ENCODE measurements at regions not wholly inside any gene's neighbourhood (a gene's known extent, or its start where the extent isn't known, plus 50 kb on each side); places are given as distances from the start of the nearest gene placed in this dataset.

GRCh38 chr13:90995614-90996013 is 351.9 kb upstream of the MIR17HG start:
- H3K9me3 ChIP-seq (ENCODE audit: low read depth, low read length) = no peaks in the 10 kb centered on the region
- H3K4me3 ChIP-seq (ENCODE audit: low read length) = no peak overlapping the region
- H3K27me3 ChIP-seq (ENCODE audit: insufficient read depth, low read length) = no peaks in the 10 kb centered on the region
- no peaks in the 10 kb centered on the region for H3K4me1 ChIP-seq (ENCODE audit: insufficient read depth, low read length)

- Histone ChIP-seq H3K4me1 (ENCODE audit: insufficient read depth, low read length) (no peaks in the 10 kb centered on the region), H3K27me3 (ENCODE audit: insufficient read depth, low read length) (no peaks in the 10 kb centered on the region), H3K9me3 (ENCODE audit: low read depth, low read length) (no peaks in the 10 kb centered on the region), H3K4me3 (ENCODE audit: low read length) (no peak overlapping the region)
Measured at GRCh38 chr13:90997951-90998350, 349.5 kb upstream of the MIR17HG start.

GRCh38 chr13:90999401-90999800 is 348.1 kb upstream of the MIR17HG start:
- no peaks in the 10 kb centered on the region for H3K9me3 ChIP-seq (ENCODE audit: low read depth, low read length)
- H3K4me1 ChIP-seq (ENCODE audit: insufficient read depth, low read length) = no peaks in the 10 kb centered on the region
- H3K4me3 ChIP-seq (ENCODE audit: low read length) = no peak overlapping the region
- H3K27me3 ChIP-seq (ENCODE audit: insufficient read depth, low read length) = no peaks in the 10 kb centered on the region

GRCh38 chr13:91001371-91001770 is 346.1 kb upstream of the MIR17HG start:
- Histone ChIP-seq H3K27me3 (ENCODE audit: insufficient read depth, low read length) (no peaks in the 10 kb centered on the region), H3K4me3 (ENCODE audit: low read length) (no peak overlapping the region), H3K9me3 (ENCODE audit: low read depth, low read length) (no peaks in the 10 kb centered on the region), H3K4me1 (ENCODE audit: insufficient read depth, low read length) (no peaks in the 10 kb centered on the region)

- Histone ChIP-seq H3K4me1 (ENCODE audit: insufficient read depth, low read length) (no peaks in the 10 kb centered on the region), H3K27me3 (ENCODE audit: insufficient read depth, low read length) (no peaks in the 10 kb centered on the region), H3K4me3 (ENCODE audit: low read length) (no peak overlapping the region), H3K9me3 (ENCODE audit: low read depth, low read length) (no peaks in the 10 kb centered on the region)
Measured at GRCh38 chr13:91014696-91015095, 332.8 kb upstream of the MIR17HG start.

- Histone ChIP-seq H3K4me3 (ENCODE audit: low read length) (no peak overlapping the region), H3K4me1 (ENCODE audit: insufficient read depth, low read length) (no peaks in the 10 kb centered on the region), H3K27me3 (ENCODE audit: insufficient read depth, low read length) (no peaks in the 10 kb centered on the region), H3K9me3 (ENCODE audit: low read depth, low read length) (no peaks in the 10 kb centered on the region)
Measured at GRCh38 chr13:91017031-91017668, 330.3 kb upstream of the MIR17HG start.

- H3K9me3 ChIP-seq (ENCODE audit: low read depth, low read length) = no peaks in the 10 kb centered on the region
- H3K4me3 ChIP-seq (ENCODE audit: low read length) = no peak overlapping the region
- no peaks in the 10 kb centered on the region for H3K27me3 ChIP-seq (ENCODE audit: insufficient read depth, low read length)
- no peaks in the 10 kb centered on the region for H3K4me1 ChIP-seq (ENCODE audit: insufficient read depth, low read length)
Measured at GRCh38 chr13:91017669-91018053, 329.8 kb upstream of the MIR17HG start.

- no peaks in the 10 kb centered on the region for H3K27me3 ChIP-seq (ENCODE audit: insufficient read depth, low read length)
- no peak overlapping the region for H3K4me3 ChIP-seq (ENCODE audit: low read length)
- H3K9me3 ChIP-seq (ENCODE audit: low read depth, low read length) = no peaks in the 10 kb centered on the region
- no peaks in the 10 kb centered on the region for H3K4me1 ChIP-seq (ENCODE audit: insufficient read depth, low read length)
Measured at GRCh38 chr13:91020461-91021034, 326.9 kb upstream of the MIR17HG start.

- Histone ChIP-seq H3K4me3 (ENCODE audit: low read length) (no peak overlapping the region), H3K27me3 (ENCODE audit: insufficient read depth, low read length) (no peaks in the 10 kb centered on the region), H3K9me3 (ENCODE audit: low read depth, low read length) (no peaks in the 10 kb centered on the region), H3K4me1 (ENCODE audit: insufficient read depth, low read length) (no peaks in the 10 kb centered on the region)
Measured at GRCh38 chr13:91024157-91024792, 323.2 kb upstream of the MIR17HG start.

GRCh38 chr13:91025442-91025841 is 322.0 kb upstream of the MIR17HG start:
- no peak overlapping the region for H3K4me3 ChIP-seq (ENCODE audit: low read length)
- no peaks in the 10 kb centered on the region for H3K4me1 ChIP-seq (ENCODE audit: insufficient read depth, low read length)
- no peaks in the 10 kb centered on the region for H3K27me3 ChIP-seq (ENCODE audit: insufficient read depth, low read length)
- no peaks in the 10 kb centered on the region for H3K9me3 ChIP-seq (ENCODE audit: low read depth, low read length)

GRCh38 chr13:91031508-91031907 is 316.0 kb upstream of the MIR17HG start:
- no peaks in the 10 kb centered on the region for H3K4me1 ChIP-seq (ENCODE audit: insufficient read depth, low read length)
- no peaks in the 10 kb centered on the region for H3K9me3 ChIP-seq (ENCODE audit: low read depth, low read length)
- no peaks in the 10 kb centered on the region for H3K27me3 ChIP-seq (ENCODE audit: insufficient read depth, low read length)
- no peak overlapping the region for H3K4me3 ChIP-seq (ENCODE audit: low read length)

- H3K4me1 ChIP-seq (ENCODE audit: insufficient read depth, low read length) = no peaks in the 10 kb centered on the region
- no peak overlapping the region for H3K4me3 ChIP-seq (ENCODE audit: low read length)
- no peaks in the 10 kb centered on the region for H3K27me3 ChIP-seq (ENCODE audit: insufficient read depth, low read length)
- no peaks in the 10 kb centered on the region for H3K9me3 ChIP-seq (ENCODE audit: low read depth, low read length)
Measured at GRCh38 chr13:91032104-91032503, 315.4 kb upstream of the MIR17HG start.

GRCh38 chr13:91036886-91037285 is 310.6 kb upstream of the MIR17HG start:
- no peaks in the 10 kb centered on the region for H3K4me1 ChIP-seq (ENCODE audit: insufficient read depth, low read length)
- no peak overlapping the region for H3K4me3 ChIP-seq (ENCODE audit: low read length)
- no peaks in the 10 kb centered on the region for H3K9me3 ChIP-seq (ENCODE audit: low read depth, low read length)
- H3K27me3 ChIP-seq (ENCODE audit: insufficient read depth, low read length) = no peaks in the 10 kb centered on the region

GRCh38 chr13:91042870-91043269 is 304.6 kb upstream of the MIR17HG start:
- Histone ChIP-seq H3K27me3 (ENCODE audit: insufficient read depth, low read length) (no peaks in the 10 kb centered on the region), H3K4me1 (ENCODE audit: insufficient read depth, low read length) (no peaks in the 10 kb centered on the region), H3K9me3 (ENCODE audit: low read depth, low read length) (no peaks in the 10 kb centered on the region), H3K4me3 (ENCODE audit: low read length) (no peak overlapping the region)

- Histone ChIP-seq H3K4me1 (ENCODE audit: insufficient read depth, low read length) (no peaks in the 10 kb centered on the region), H3K9me3 (ENCODE audit: low read depth, low read length) (no peaks in the 10 kb centered on the region), H3K4me3 (ENCODE audit: low read length) (no peak overlapping the region), H3K27me3 (ENCODE audit: insufficient read depth, low read length) (no peaks in the 10 kb centered on the region)
Measured at GRCh38 chr13:91045351-91046034, 302.0 kb upstream of the MIR17HG start.

All from mononuclear cell (primary cell).